Adrenal gland (tissue), 5 donors: ENCODE measurements at regions not wholly inside any gene's neighbourhood (a gene's known extent, or its start where the extent isn't known, plus 50 kb on each side); places are given as distances from the start of the nearest gene placed in this dataset.

Source experiments
- POLR2A ChIP-seq, 2 donors: fragments of 450-650 bp; IDR thresholded peaks; one replicate each; pipeline ENCODE4 v1.6.1; 2017; ENCODE audit warnings: antibody characterized with exemption in 2 of 2, mild to moderate bottlenecking in 2 of 2, moderate library complexity in 1 of 2
- TF ChIP-seq, protein P1 (sequence below), 6 experiments: fragments of 450-650 bp in 4 of 6; fragments of 200-600 bp in 2 of 6; sonication (generic) in 1 of 6; IDR thresholded peaks; 1 replicate in 5 of 6; 2 replicates in 1 of 6; pipeline versions ENCODE4 v1.5.1 to v1.8.0; 2016 to 2021; ENCODE audit warnings: antibody characterized with exemption in 6 of 6, mild to moderate bottlenecking in 2 of 6, moderate library complexity in 1 of 6
- donor health status: DM: no; HTN: no; CAD: no.

DNA sequence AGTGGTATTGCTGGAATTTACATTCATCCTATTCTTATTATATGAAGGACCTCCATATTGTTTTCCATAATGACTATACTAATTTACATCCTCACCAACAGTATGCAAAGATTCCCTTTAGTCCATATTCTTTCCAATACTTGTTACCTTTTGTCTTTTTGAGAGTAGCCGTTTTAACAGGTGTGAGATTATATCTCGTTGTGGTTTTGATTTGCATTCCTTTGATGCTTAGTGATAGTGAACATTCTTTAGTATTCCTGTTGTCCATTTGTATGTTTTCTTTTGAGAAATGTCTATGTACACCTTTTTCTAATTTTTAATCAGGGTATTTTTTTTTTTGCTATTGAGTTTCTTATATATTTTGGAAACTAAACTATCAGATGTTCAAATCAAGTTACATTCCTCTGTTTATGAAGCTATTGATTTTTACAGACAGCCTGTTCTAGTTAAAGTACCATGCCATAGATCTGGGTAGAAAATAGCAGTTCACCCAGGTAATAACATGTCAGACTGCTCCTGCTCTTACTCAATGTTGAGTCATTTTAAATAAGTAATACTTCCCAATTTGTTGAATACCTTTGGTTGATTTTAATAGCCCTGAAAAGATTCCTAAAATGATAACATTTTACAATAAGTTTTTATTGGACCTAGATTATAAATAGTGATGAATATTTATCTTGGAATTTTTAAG, 1108.7 kb downstream of the NCAM2 start:
- TF ChIP-seq, protein P1, sequence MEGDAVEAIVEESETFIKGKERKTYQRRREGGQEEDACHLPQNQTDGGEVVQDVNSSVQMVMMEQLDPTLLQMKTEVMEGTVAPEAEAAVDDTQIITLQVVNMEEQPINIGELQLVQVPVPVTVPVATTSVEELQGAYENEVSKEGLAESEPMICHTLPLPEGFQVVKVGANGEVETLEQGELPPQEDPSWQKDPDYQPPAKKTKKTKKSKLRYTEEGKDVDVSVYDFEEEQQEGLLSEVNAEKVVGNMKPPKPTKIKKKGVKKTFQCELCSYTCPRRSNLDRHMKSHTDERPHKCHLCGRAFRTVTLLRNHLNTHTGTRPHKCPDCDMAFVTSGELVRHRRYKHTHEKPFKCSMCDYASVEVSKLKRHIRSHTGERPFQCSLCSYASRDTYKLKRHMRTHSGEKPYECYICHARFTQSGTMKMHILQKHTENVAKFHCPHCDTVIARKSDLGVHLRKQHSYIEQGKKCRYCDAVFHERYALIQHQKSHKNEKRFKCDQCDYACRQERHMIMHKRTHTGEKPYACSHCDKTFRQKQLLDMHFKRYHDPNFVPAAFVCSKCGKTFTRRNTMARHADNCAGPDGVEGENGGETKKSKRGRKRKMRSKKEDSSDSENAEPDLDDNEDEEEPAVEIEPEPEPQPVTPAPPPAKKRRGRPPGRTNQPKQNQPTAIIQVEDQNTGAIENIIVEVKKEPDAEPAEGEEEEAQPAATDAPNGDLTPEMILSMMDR (IDR thresholded peaks at IDR 0.05): no peak
- TF ChIP-seq POLR2A (IDR thresholded peaks at IDR 0.05): no peak
